HG02943 (cell line): ENCODE measurements at regions not wholly inside any gene's neighbourhood (a gene's known extent, or its start where the extent isn't known, plus 50 kb on each side); places are given as distances from the start of the nearest gene placed in this dataset.

Experiments used
- ATAC-seq: cut with Tn5 transposase; IDR thresholded peaks from one replicate; pipeline ENCODE4 v1.9.1; 2021; ENCODE audit warnings: mild to moderate bottlenecking, low read depth, moderate library complexity; ENCODE audit not compliant: unreplicated experiment

DNA sequence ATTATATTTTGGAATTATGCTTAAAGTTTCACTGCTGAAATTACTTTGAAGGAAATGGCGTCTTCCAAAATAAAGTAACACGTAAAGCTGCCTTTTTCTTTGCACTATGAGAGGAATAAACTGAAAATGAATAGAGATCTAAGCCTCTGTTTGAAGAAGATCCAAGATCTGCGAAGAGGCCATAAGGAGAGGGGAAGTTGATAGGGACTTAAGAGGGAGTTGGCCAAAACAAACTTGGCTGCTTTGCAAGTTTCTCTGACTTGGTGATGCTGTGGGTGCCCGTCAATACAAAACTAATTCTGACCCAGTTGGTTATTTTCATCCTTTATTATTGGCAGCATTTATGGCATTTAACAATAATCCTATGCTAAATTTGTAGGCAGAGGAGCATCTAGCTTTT, 190.2 kb upstream of the GBE1 start:
- no peak for ATAC-seq

DNA sequence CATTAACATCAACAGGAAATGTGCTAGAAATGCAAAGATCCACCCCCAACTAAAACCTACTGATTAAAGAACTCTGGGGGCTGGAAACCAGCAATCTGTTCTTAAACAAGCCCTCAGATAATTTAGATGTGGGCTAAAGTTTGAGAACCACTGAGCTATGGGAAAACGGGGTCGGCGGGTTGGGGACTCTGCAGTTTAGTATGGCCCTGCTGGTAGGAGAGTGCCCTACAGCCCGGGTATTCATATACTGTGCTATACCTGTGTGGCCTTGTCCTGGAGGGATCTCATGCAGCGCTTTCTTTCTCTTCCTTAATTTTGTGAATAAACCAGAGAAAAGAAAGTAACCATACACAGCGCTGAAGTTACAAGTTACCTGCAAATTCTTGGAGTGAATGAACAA, 189.7 kb upstream of the GBE1 start:
- no peak for ATAC-seq

DNA sequence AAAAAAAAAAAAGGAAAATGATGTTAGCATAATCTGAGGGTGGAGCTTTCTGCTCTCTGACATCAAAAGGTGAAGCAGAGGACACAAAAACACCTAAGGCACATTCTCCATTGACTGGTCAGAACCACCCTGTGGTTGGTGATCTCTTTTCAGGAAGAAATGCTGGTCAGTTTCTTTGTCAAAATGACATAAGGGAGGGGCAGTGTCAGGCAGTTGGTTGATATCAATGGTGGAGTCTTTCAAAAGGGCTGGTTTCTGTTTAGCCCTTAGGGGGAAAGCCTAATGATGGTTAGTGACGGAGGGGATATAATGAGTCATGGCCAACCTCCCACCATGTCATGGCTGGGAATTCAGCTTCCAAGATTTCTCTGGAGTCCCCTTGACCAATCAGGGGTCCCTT, 185.9 kb upstream of the GBE1 start:
- ATAC-seq = no peak

DNA sequence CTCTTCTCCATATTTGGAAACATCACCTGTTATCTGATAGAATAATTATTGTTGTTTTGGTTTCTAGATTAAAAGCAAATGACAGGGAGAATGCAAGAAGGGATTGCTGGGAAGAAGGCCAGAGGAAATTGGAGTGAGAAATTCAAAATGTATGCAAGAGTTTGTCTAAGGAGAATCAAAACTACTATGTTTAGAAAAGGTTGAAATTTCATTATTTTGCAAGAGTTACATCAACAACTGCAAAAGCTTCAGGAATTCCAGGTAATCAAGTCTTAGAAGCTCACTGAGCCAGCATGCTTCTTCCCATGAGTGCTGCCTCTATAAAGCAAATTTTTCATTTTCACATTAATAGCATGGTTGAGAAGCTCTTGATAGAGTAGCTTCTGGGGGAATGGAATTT, 177.2 kb upstream of the GBE1 start:
- no peak for ATAC-seq

DNA sequence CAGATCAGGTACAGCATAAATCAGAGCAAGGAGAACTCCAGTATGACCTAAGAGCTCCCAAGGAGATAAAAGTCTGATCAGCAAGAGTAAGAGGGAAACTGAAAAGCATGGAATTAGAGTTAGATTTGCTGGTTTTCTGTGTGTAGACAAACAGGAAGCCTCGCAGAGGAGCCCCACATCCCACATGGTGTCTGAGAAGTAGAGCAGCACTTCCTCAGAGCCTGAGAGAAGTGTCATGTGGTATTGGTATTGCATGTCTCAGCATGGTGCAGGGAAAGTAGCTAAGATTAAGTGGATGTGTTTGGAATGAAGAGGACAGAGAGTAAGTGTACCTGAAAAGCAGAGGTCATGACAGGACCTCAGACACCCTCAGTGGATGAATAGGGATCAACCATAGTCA, 175.4 kb upstream of the GBE1 start:
- no peak for ATAC-seq

DNA sequence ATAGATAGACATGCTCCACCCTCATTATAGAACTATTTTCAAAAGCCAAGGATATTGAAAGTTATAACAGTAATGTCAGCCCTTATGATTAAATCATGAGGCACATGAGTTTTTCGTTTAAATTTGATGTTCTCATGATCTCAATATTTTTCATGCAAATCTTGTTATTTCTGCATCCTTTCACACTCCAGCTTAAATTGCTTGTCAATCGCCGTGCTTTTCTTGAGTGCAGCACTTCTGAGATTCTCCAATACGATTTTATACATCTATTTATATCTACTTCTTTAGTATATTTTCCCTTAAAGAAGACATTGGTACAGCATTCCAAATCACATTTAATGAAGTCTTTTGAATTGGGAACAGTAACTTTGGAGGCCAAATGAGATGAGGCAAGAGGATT, 171.2 kb upstream of the GBE1 start:
- ATAC-seq = no peak

DNA sequence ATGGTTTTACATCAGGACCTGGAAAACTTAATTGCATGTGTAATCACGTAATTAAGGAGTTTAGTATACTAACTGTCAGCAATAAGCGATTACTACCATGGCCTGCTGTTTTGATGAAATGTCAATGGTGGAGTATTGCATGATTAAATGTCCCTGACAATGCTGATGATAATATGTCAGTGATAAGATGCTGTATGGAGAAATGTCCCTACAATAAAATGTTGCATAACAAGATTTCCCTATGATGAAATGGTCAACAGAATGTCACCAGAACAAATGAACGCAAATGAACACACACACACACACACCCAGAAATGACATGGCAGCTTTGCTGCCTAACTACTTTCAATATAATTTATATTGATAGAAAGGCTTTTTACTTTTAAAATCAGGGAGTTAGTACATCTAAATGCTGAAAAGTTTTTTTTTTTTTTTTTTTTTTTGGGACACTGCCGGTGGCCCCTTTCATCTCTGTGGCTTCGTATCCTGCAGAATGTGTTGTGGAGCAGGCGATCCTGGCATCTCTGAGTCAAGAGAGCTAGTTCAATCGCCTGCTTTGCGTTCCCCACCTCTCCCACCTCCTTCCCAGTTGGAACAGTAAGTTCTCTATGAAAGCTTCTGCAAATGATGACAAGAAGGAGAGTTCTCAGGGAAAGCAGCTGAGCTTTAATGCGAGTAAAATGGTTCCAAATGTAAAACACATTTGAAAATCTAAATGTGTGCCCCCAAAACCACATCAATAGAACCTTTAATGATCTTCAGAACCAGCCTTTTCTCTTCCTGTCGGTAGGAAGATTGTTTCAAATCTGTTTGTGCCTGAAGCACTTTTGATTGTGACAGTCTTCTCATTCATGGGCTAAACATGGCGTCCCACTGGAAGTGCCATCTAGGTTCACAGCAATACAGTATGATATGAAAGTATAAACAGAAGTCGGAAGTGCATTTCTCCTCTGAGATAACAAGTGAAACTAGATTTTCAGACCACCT, 170.1 kb upstream of the GBE1 start:
- ATAC-seq = no peak

DNA sequence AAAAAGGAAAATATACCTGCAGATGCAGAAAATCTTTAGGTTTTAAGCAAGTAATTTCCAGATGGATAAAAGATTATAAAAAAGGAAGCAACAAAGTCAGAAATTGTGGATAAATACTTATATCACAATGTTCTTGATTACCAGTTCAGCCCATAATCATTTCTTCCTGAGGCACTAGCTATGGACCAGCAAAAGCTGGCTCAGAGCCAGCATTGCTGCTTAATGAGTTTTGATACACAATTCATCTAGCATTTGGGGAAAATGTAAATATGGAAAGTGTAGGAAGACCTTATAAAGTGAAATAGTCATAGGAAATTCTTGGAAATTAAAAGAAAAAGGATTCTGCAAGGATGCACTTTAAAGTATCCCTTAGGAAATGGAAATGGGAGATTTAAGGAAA, 168.3 kb upstream of the GBE1 start:
- ATAC-seq = no peak

DNA sequence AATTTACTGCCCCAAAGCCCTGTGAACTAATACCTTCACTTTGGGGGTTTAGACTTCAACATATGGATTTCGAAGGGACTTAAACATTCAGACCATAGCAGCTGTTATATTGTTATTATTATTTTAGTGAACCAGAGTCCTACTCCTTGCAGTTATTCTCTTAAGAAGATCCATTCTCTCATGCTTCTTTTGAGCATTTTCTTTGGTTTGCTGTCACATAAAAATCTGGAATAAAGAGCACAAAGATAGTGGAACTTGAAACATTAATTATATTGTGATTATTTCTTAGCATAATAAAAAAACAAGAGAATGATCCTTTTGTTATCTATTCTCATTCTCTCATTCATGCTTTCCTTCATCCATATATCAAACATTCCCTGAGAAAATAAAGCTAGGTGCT, 166.4 kb upstream of the GBE1 start:
- no peak for ATAC-seq

DNA sequence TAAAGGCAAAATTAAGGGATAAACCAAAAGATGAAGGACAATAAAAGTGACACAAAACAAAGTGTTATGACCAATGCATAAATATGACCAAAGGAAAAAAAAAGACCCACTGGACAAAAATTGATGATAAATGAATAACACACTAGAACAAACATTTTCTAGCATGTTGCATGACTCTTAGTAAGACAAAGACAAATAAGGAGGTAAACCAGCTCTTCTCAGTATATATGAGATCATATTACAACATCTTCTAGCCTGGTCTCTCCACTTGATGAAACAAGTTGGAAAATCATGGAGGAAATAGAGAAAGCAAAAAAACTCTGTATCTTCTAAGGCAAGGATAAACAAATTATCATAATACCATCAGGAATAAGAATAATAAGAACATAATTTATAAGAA, 163.9 kb upstream of the GBE1 start:
- no peak for ATAC-seq

DNA sequence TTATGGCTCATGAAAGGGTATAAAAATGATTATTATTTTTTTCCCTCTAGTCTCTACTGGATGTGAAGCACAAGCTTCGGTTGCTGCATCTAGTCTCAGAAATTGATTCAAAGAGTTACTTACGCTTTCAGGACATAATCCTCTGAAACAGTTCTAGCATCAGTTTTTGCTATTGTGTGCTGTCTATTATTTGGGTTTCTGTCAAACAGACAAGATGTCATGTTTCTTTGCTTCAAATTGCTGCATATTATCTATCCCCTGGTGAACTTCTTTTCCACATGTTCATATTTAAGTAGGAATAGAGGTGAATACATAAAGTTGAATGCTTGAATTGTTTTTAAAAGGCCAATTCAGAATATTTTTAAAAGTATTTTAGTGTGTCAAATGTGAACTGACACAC, 161.6 kb upstream of the GBE1 start:
- ATAC-seq = no peak

DNA sequence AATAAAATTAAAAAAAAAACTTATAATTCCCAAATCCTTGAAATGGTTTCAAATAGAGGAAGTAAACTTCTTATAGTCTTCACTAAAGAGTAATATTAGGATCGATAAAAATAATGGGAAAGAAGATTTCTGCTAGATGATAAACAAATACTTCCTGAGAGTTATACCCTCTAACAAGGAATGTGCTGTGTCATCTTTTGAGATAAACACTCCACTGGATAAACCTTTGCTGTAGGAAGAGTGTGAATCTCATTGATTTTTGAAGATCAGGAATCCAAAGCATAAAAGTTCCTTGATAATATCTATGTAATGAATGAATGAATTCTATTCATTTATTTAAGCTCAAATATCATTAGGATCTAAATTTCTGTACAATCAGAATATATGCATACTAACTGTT, 161.0 kb upstream of the GBE1 start:
- ATAC-seq = no peak

DNA sequence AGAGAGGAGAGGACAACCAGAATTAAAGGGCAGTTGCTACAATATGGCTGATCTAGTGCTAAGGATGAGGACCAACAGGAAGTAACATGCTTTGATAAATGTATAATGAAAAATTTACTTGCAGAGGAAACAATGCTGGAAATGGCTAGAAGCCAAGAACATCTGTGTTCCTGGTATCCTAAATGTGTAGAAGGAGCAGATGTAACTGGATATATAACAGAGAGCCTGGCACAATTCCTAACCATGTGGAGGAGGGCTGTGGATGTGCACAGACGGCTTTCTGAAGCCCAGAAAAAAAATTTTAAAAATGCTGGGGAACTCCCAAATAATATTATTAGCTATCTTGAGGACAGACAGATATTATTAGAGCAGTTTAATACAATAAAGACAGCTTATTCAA, 159.4 kb upstream of the GBE1 start:
- ATAC-seq = no peak

DNA sequence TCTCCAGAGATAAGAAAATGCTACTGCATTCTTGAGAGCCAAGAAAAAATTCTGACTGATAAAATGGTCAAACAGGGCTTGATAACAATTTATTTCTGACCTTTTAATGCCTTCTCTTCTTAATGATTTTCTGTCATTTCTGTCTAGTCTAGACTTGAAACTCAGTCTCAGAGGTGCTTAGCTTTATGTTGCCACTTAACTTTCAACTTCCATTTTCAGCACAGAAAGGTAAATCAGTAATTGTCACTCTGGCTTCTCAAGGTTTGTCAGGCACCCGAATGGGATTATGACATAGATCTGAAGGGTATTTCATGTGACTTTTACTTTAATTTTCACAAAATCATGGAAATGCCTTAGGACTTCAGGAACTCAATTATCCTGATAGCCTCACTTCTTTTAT, 155.4 kb upstream of the GBE1 start:
- ATAC-seq = no peak

DNA sequence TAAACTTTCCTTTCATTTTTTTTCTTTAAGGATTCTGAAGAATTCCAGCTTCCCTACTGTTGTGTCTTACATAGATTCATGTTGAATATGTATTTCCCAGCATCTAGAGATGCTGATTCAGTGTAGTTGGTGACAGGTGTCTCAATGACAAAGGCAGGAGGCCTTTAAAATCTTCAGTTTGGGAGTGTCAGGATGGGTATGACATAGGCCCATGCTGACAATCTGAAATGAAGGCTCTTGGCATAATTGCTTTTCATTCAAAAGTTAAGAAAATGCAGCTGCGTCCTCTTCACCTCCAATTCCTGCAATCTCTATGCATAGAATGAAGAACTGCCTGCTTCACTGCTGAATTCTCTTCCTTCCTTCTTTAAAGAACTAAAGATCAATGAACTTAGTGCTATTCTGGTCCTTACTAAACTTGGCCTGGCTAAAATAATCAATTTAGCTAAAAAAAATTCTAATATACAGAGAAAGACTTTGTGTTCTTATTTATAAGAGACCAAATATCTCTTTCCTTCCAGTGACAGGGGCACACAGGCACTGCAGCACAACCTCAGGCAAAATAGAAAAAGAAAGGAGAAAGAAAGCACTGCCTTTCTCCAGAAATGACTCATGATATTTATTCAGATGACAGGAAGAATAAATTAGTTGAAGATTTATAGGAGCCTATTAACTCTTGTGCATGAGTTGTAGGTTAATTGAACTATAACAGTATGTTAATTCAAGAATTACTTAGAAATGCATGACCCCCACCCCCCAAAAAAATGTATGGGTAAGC, 152.6 kb upstream of the GBE1 start:
- no peak for ATAC-seq

DNA sequence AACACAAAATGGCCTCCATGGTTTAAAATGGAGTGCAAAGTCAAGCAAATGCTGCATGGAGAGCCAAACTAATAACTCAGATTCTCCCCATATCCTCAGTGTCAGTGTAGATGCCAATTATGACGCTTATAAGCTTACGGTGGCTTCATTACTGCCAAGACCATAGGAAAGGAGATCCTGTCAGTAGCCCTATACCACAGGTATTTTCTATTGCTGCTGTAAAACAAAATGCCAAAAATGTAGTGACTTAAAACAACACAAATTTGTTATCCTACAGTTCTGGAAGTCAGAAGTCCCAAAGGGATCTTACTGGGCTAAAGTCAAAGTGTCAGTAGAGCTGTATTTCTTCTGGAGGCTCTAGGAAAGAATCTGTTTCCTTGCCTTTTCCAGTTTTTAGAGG, 149.8 kb upstream of the GBE1 start:
- no peak for ATAC-seq

DNA sequence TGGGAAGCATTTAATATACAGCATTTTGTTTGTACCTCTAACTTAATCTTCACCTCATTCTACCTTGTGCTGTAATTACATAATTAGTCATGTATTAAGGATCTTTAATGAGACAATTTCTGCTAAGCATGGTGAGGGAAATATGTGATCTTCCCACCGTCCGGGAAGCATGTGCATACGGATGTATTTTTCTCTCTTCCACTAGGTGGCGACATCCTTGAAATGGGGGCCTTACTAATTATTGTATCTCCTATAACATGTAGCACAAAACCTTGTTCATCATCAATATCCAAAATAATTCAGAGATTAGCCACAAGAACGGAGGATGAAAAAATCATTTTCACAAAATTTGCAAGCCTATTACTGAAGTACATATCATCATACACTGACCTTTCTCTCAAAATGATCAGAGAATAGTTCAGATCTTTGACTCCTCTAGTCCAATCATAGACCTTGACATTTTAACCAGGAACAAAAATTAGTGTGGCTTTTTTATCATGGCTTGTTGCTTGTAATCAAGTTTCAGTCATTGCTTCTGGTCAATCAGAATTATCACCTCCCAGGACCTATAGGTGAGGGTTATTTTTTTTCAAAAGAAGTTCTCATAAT, 148.9 kb upstream of the GBE1 start:
- ATAC-seq = no peak

DNA sequence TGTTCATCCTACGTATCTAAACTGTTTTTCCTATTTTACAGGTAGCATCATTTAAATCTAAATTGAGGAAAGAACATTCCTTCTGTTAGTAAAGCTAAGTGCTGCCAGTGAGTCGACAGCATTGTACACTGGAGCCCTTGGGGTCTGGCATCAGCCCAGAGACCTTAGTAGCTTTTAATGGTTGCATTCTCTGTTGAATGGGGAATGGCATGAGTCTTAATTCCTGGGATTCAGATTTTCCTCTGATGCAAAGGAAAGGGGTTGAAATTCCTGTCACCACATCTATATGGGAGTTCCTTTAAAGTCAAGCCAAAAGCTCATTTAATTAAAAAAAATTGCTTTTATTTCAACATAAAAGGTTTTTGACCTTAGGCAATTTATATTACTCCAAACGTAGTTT, 148.4 kb upstream of the GBE1 start:
- ATAC-seq = no peak

DNA sequence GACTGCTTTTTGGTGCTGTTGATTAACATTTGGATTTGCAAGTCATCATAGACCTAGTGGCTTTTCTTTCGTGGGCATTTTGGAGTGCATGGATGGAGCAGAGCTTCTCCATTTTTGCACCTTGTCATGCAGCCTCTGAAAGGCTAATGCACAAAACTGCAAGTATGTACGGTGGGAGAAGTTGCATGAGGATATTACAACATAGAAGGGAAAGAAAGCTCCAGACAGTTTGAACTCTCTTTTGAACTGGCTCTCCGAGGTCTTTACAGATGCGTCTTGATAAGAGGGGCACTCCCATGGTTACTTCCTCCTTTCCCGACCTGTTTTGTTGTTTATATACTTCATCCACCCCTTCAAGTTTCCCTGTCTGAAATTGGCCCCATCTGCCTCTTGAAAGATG, 147.1 kb upstream of the GBE1 start:
- ATAC-seq = no peak

DNA sequence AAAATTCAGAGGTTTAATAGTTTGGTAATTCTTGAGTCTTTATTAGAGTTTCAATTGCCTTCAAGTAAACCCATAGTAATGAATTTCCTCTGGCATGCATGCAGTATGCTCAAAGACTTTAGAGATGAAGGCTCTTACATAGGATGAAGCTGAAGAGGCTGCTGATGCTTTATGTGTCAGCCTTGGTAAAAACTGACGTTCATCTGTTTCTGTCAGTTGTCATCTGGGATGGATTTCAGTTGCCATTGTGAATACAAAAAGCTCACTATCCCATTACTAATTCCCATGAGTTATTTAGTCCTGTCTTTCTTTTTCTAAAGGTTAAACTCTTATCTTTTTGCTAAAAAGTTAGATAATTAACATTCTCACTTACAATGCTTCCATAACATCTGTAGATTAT, 136.9 kb upstream of the GBE1 start:
- no peak for ATAC-seq

DNA sequence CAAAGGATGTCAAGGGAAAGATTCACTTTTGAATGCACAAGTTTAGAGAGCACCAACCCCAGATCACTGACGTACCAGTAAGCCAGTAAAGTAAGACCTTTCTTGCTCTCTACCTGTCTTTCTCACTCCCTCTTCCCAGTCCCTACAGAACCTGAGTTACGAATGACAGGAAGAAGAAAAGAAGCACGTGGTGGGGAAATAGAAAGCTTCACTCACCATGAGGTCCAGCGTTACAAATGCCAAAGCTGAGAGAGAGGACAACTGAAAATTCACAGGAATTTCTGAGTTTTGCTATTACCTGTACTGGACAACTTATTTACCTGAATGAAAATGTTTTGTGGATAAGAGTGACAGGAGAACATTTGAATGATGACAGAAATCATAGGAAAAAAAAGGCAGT, 133.2 kb upstream of the GBE1 start:
- no peak for ATAC-seq
